HepG2 (cell line): ENCODE measurements at regions not wholly inside any gene's neighbourhood (a gene's known extent, or its start where the extent isn't known, plus 50 kb on each side); places are given as distances from the start of the nearest gene placed in this dataset.

Experiments
- ZFP36L2 ChIP-seq: sonication (generic); formaldehyde crosslinking; IDR thresholded peaks from 2 replicates; pipeline ENCODE4 v1.4.0; 2020; ENCODE audit warnings: missing genetic modification reagents
- ZNF720 ChIP-seq: sonication (generic); formaldehyde crosslinking; IDR thresholded peaks from 2 replicates; pipeline ENCODE4 v1.4.0; 2020; ENCODE audit warnings: missing genetic modification reagents
- TF ChIP-seq, protein P1 (sequence below): sonication (generic); formaldehyde crosslinking; conservative IDR thresholded peaks from 2 replicates; pipeline ENCODE4 v1.4.0; 2020; ENCODE audit warnings: mild to moderate bottlenecking, missing genetic modification reagents, moderate library complexity

DNA sequence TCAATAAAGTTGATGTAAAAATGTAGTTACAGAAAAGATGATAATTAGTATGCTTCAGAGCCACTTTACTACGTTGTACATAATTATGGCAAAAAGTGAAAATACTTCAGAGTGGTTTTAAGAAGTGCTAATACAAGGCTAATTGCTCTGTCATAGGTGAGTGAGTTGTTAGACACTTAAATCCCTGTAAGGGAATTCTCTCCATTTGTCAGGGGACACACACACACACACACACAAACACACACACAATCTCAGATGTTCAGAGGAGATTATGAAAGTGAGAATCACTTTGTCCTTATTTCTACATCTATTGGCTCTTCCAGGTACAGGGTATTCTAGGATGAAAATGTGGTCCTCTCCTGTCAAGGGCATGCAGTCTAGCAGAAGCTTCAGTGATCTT, 208.3 kb upstream of the PELI2 start:
- no peak for TF ChIP-seq ZFP36L2
- TF ChIP-seq, protein P1, sequence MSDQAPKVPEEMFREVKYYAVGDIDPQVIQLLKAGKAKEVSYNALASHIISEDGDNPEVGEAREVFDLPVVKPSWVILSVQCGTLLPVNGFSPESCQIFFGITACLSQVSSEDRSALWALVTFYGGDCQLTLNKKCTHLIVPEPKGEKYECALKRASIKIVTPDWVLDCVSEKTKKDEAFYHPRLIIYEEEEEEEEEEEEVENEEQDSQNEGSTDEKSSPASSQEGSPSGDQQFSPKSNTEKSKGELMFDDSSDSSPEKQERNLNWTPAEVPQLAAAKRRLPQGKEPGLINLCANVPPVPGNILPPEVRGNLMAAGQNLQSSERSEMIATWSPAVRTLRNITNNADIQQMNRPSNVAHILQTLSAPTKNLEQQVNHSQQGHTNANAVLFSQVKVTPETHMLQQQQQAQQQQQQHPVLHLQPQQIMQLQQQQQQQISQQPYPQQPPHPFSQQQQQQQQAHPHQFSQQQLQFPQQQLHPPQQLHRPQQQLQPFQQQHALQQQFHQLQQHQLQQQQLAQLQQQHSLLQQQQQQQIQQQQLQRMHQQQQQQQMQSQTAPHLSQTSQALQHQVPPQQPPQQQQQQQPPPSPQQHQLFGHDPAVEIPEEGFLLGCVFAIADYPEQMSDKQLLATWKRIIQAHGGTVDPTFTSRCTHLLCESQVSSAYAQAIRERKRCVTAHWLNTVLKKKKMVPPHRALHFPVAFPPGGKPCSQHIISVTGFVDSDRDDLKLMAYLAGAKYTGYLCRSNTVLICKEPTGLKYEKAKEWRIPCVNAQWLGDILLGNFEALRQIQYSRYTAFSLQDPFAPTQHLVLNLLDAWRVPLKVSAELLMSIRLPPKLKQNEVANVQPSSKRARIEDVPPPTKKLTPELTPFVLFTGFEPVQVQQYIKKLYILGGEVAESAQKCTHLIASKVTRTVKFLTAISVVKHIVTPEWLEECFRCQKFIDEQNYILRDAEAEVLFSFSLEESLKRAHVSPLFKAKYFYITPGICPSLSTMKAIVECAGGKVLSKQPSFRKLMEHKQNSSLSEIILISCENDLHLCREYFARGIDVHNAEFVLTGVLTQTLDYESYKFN (CRISPR knock-in tag): no peak
- no peak for TF ChIP-seq ZNF720 (CRISPR knock-in tag)
